A549 (cell line): ENCODE measurements at regions not wholly inside any gene's neighbourhood (a gene's known extent, or its start where the extent isn't known, plus 50 kb on each side); places are given as distances from the start of the nearest gene placed in this dataset.

Experiments used
- ATAC-seq, 2 experiments: fragments of 200-7000 bp in 1 of 2; fragments of >200 bp in 1 of 2; cut with Nextera tagmentation in 1 of 2; cut with Tn5 transposase in 1 of 2; 3 replicates each; pipeline versions ENCODE4 v1.8.0 to v1.9.1; 2018 to 2020; ENCODE audit warnings: mild to moderate bottlenecking in 1 of 2, moderate library complexity in 1 of 2
- CTCF ChIA-PET: fragments of 300-600 bp; sonication (Branson Sonifier 250); formaldehyde crosslinking; extraction: SDS; loops from one replicate; lab custom pipeline; 2021; ENCODE audit warnings: antibody characterized with exemption, inconsistent platforms; lab: Yijun Ruan, JAX
- POLR2A ChIA-PET: fragments of 350-600 bp; formaldehyde crosslinking; extraction: SDS; loops from one replicate; lab custom pipeline; 2021; ENCODE audit warnings: antibody characterized with exemption, inconsistent platforms; lab: Yijun Ruan, JAX
- DNase-seq, 2 experiments: peaks; one replicate each; pipeline versions ENCODE4 v3.0.0 to v3.0.0-alpha.2; 2011 to 2016; ENCODE audit warnings: low read depth in 1 of 2, low spot score in 1 of 2
- FAIRE-seq: peaks from 2 replicates; lab custom pipeline; 2011; peaks lifted over from hg19 to GRCh38; lab: Jason Lieb, UNC
- H3K27ac ChIP-seq, 2 experiments: fragments of >200 bp; sonication (Bioruptor Twin); formaldehyde crosslinking; 3 replicates each; pipeline ENCODE4 v1.5.1; 2016 to 2017
- H3K4me1 ChIP-seq: fragments of >200 bp; sonication (Bioruptor Twin); formaldehyde crosslinking; 3 replicates; pipeline ENCODE4 v1.6.1; 2016
- H3K4me2 ChIP-seq: fragments of >200 bp; sonication (Bioruptor Twin); formaldehyde crosslinking; 3 replicates; pipeline ENCODE4 v1.6.1; 2016
- H3K4me3 ChIP-seq: fragments of >200 bp; sonication (Bioruptor Twin); formaldehyde crosslinking; 3 replicates; pipeline ENCODE4 v1.5.1; 2016
- H3K9me3 ChIP-seq: fragments of >200 bp; sonication (Bioruptor Twin); formaldehyde crosslinking; 3 replicates; pipeline ENCODE4 v1.6.1; 2016
- BCL3 ChIP-seq: fragments of >200 bp; sonication (Bioruptor Twin); formaldehyde crosslinking; IDR thresholded peaks from 3 replicates; pipeline ENCODE4 v1.6.1; 2016
- BHLHE40 ChIP-seq: IDR thresholded peaks from 2 replicates; pipeline ENCODE4 v1.6.1; 2012; ENCODE audit warnings: low read depth, low read length, inconsistent platforms
- CBX2 ChIP-seq: fragments of 200-600 bp; sonication (generic); IDR thresholded peaks from 2 replicates; pipeline ENCODE4 v1.6.1; 2016; ENCODE audit warnings: low read depth, mild to moderate bottlenecking, borderline replicate concordance
- CBX8 ChIP-seq: fragments of 200-600 bp; sonication (generic); IDR thresholded peaks from 2 replicates; pipeline ENCODE4 v1.6.1; 2016
- CEBPB ChIP-seq, 2 experiments: fragments of >200 bp in 1 of 2; sonication (Bioruptor Twin) in 1 of 2; formaldehyde crosslinking in 1 of 2; IDR thresholded peaks; 2 replicates each; pipeline ENCODE4 v1.6.1; 2012 to 2016
- E2F6 ChIP-seq: IDR thresholded peaks from 2 replicates; pipeline ENCODE4 v1.6.1; 2012; ENCODE audit warnings: low read depth, borderline replicate concordance
- EHF ChIP-seq: fragments of 250-450 bp; sonication (Bioruptor Pico); IDR thresholded peaks from 2 replicates; pipeline ENCODE4 v1.5.0; 2020; ENCODE audit warnings: mild to moderate bottlenecking
- ESRRA ChIP-seq: fragments of 150-350 bp; IDR thresholded peaks from 2 replicates; pipeline ENCODE4 v1.6.1; 2014; ENCODE audit warnings: mild to moderate bottlenecking, low read length, borderline replicate concordance
- GATA3 ChIP-seq: IDR thresholded peaks from 2 replicates; pipeline ENCODE4 v1.6.1; 2012; ENCODE audit warnings: borderline replicate concordance
- HES2 ChIP-seq: fragments of >200 bp; sonication (Bioruptor Twin); formaldehyde crosslinking; IDR thresholded peaks from 2 replicates; pipeline ENCODE4 v1.6.1; 2016
- HEYL ChIP-seq: fragments of 250-450 bp; sonication (Bioruptor Pico); IDR thresholded peaks from 2 replicates; pipeline ENCODE4 v1.8.0; 2021; ENCODE audit warnings: mild to moderate bottlenecking, moderate library complexity
- HMGXB4 ChIP-seq: fragments of 250-450 bp; sonication (Bioruptor Pico); IDR thresholded peaks from 2 replicates; pipeline ENCODE4 v1.5.0; 2021; ENCODE audit warnings: mild to moderate bottlenecking, moderate library complexity, borderline replicate concordance
- HOXB5 ChIP-seq: fragments of 250-450 bp; sonication (Bioruptor Pico); IDR thresholded peaks from 2 replicates; pipeline ENCODE4 v1.5.0; 2020; ENCODE audit warnings: mild to moderate bottlenecking, moderate library complexity
- KDM5A ChIP-seq: fragments of 200-600 bp; sonication (generic); IDR thresholded peaks from 2 replicates; pipeline ENCODE4 v1.6.1; 2016; ENCODE audit warnings: antibody characterized with exemption, mild to moderate bottlenecking
- MYC ChIP-seq: IDR thresholded peaks from 2 replicates; pipeline ENCODE4 v1.6.1; 2012; ENCODE audit warnings: mild to moderate bottlenecking, inconsistent platforms, low read length, improper control_type of control experiment, borderline replicate concordance
- NPAS2 ChIP-seq: fragments of 250-450 bp; sonication (Bioruptor Pico); IDR thresholded peaks from 2 replicates; pipeline ENCODE4 v1.8.0; 2022; ENCODE audit warnings: mild to moderate bottlenecking, moderate library complexity, borderline replicate concordance
- PBX3 ChIP-seq: IDR thresholded peaks from 2 replicates; pipeline ENCODE4 v1.6.1; 2012
- POLR2A ChIP-seq: IDR thresholded peaks from 2 replicates; pipeline ENCODE4 v1.6.1; 2012; ENCODE audit warnings: mild to moderate bottlenecking, low read length
- RAD21 ChIP-seq, 2 experiments: fragments of >200 bp in 1 of 2; sonication (Bioruptor Twin) in 1 of 2; formaldehyde crosslinking in 1 of 2; IDR thresholded peaks in 1 of 2; conservative IDR thresholded peaks in 1 of 2; 2 replicates in 1 of 2; 3 replicates in 1 of 2; pipeline ENCODE4 v1.6.1; 2012 to 2018; ENCODE audit warnings: inconsistent platforms in 1 of 2
- RNF2 ChIP-seq: fragments of 200-600 bp; sonication (generic); IDR thresholded peaks from 2 replicates; pipeline ENCODE4 v1.6.1; 2016; ENCODE audit warnings: low read depth, mild to moderate bottlenecking, antibody characterized with exemption, moderate library complexity, borderline replicate concordance
- TFCP2L1 ChIP-seq: fragments of 250-450 bp; sonication (Bioruptor Pico); IDR thresholded peaks from 2 replicates; pipeline ENCODE4 v1.5.0; 2021; ENCODE audit warnings: mild to moderate bottlenecking
- USF2 ChIP-seq: fragments of 450-650 bp; IDR thresholded peaks from 2 replicates; pipeline ENCODE4 v1.6.1; 2014; ENCODE audit warnings: antibody characterized with exemption
- ZC3H11A ChIP-seq: fragments of 450-650 bp; IDR thresholded peaks from 2 replicates; pipeline ENCODE4 v1.6.1; 2014; ENCODE audit warnings: antibody characterized with exemption, mild to moderate bottlenecking
- ZNF302 ChIP-seq: fragments of 250-450 bp; sonication (Bioruptor Pico); IDR thresholded peaks from 2 replicates; pipeline ENCODE4 v1.9.0; 2021; ENCODE audit warnings: inconsistent platforms, mild to moderate bottlenecking, moderate library complexity
- ZSCAN20 ChIP-seq: fragments of 250-450 bp; sonication (Bioruptor Pico); IDR thresholded peaks from 2 replicates; pipeline ENCODE4 v1.8.0; 2022; ENCODE audit warnings: mild to moderate bottlenecking, moderate library complexity
- WGBS: methylation state at CpG from one replicate; pipeline ENCODE4 v1.1.6; 2017; ENCODE audit errors: missing lambda C conversion rate; 5-methylcytosine and 5-hydroxymethylcytosine counted together

- Histone ChIP-seq H3K27ac (no peak overlapping the region), H3K9me3 (peaks cover 7% of the 10 kb centered on the region; the same call in 2 of the 3 replicates), H3K4me3 (no peak overlapping the region), H3K4me1 (no peaks in the 10 kb centered on the region), H3K4me2 (no peak overlapping the region)
- ATAC-seq, result no peak
- TF ChIP-seq HEYL (CRISPR knock-in tag), result no peak
- peak in 1 of 2 experiments; percentile 11; a peak in 2 of 4 replicates for TF ChIP-seq CEBPB (IDR thresholded peaks at IDR 0.05)
- FAIRE-seq, result no peak
- CTCF ChIA-PET, result interaction anchor here (0.9 to 1.3 kb wide), 2 partner anchors 10 to 15 kb away, joined by 4 to 6 read pairs; no protein-coding TSS in a partner anchor
- no peak for DNase-seq
- POLR2A ChIA-PET, result no interaction called here
Measured at GRCh38 chr2:120531365-120531764, 185.4 kb downstream of the INHBB start.

- ChIA-PET CTCF (interaction anchor here (0.9 to 1.3 kb wide), 2 partner anchors 11 to 15 kb away, joined by 4 to 6 read pairs; no protein-coding TSS in a partner anchor), POLR2A (no interaction called here)
- H3K4me1 ChIP-seq, result no peaks in the 10 kb centered on the region
- 39% methylated on average over 4 of the region's 4 CpGs for WGBS
- FAIRE-seq, result no peak
- no peak overlapping the region for H3K27ac ChIP-seq
- no peak overlapping the region for H3K4me2 ChIP-seq
- no peak overlapping the region for H3K4me3 ChIP-seq
- TF ChIP-seq PBX3 (no peak), HES2 (no peak), RAD21 (conservative IDR thresholded peaks at IDR 0.05 in 1 of 2, IDR thresholded peaks at IDR 0.05 in 1 of 2) (no peak), CBX8 (no peak), RNF2 (no peak), EHF (CRISPR knock-in tag) (no peak), GATA3 (no peak), ZSCAN20 (CRISPR knock-in tag) (no peak), ZC3H11A (no peak), POLR2A (no peak), TFCP2L1 (no peak), MYC (no peak), CBX2 (no peak), BCL3 (no peak)
- H3K9me3 ChIP-seq, result peaks cover 7% of the 10 kb centered on the region; the same call in 2 of the 3 replicates
- no peak for ATAC-seq
- no peak for DNase-seq
Measured at GRCh38 chr2:120531863-120532600, 186.1 kb downstream of the INHBB start.

- 53% methylated on average over 6 of the region's 8 CpGs for WGBS
- no peak overlapping the region for H3K27ac ChIP-seq
- ATAC-seq (no peak), FAIRE-seq (no peak), DNase-seq (no peak)
- no peak overlapping the region for H3K4me3 ChIP-seq
- ChIA-PET POLR2A (no interaction called here), CTCF (interaction anchor here (0.9 kb wide), 2 partner anchors 184 to 221 kb away, joined by 3 to 4 read pairs; no protein-coding TSS in a partner anchor)
- peaks cover 7% of the 10 kb centered on the region; the same call in 2 of the 3 replicates for H3K9me3 ChIP-seq
- no peak for TF ChIP-seq TFCP2L1
- H3K4me1 ChIP-seq, result no peaks in the 10 kb centered on the region
- H3K4me2 ChIP-seq, result no peak overlapping the region
Measured at GRCh38 chr2:120533625-120534024, 187.7 kb downstream of the INHBB start.

GRCh38 chr2:120534457-120534856, 188.5 kb downstream of the INHBB start:
- Histone ChIP-seq H3K4me2 (no peak overlapping the region), H3K9me3 (peaks cover 7% of the 10 kb centered on the region; the same call in 2 of the 3 replicates), H3K4me3 (no peak overlapping the region), H3K4me1 (no peaks in the 10 kb centered on the region), H3K27ac (no peak overlapping the region)
- DNase-seq (no peak), ATAC-seq (no peak), FAIRE-seq (no peak)
- 80% methylated on average over 4 of the region's 4 CpGs for WGBS
- POLR2A ChIA-PET, result no interaction called here
- CTCF ChIA-PET, result no interaction called here
- TF ChIP-seq EHF (CRISPR knock-in tag) (no peak), CBX2 (no peak), GATA3 (no peak), USF2 (no peak), HMGXB4 (CRISPR knock-in tag) (no peak), BHLHE40 (no peak), E2F6 (no peak), ZC3H11A (no peak), ZNF302 (CRISPR knock-in tag) (no peak), HOXB5 (CRISPR knock-in tag) (no peak), KDM5A (no peak), ESRRA (no peak), NPAS2 (CRISPR knock-in tag) (no peak), TFCP2L1 (no peak)
